GM19372 (cell line): ENCODE measurements at regions not wholly inside any gene's neighbourhood (a gene's known extent, or its start where the extent isn't known, plus 50 kb on each side); places are given as distances from the start of the nearest gene placed in this dataset.
"Not testable (repeated sequence)": the region's sequence is repeated elsewhere in the genome, so short reads cannot be mapped to it uniquely, and the experiment has no call there.

Experiments used
- ATAC-seq: cut with Tn5 transposase; IDR thresholded peaks from one replicate; pipeline ENCODE4 v1.9.1; 2021; ENCODE audit warnings: mild to moderate bottlenecking, low read depth, moderate library complexity; ENCODE audit not compliant: unreplicated experiment

DNA sequence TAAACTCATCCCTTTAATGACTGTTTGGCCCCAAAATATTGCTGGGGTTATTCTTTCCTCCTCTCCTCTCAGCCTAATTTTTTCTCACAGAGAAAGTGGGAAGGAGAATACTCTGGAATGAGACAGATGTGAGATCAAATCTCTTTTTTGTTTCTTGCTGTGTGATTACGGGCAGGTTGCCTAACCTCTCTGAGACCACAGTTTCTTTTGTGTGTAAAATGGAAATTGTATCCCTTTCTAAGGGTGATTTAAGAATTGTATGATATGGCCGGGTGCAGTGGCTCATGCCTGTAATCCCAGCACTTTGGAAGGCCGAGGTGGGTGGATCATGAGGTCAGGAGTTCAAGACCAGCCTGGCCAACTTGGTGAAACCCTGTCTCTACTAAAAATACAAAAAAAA lies 111.5 kb upstream of the MRPS22 start:
- not testable (repeated sequence) for ATAC-seq

DNA sequence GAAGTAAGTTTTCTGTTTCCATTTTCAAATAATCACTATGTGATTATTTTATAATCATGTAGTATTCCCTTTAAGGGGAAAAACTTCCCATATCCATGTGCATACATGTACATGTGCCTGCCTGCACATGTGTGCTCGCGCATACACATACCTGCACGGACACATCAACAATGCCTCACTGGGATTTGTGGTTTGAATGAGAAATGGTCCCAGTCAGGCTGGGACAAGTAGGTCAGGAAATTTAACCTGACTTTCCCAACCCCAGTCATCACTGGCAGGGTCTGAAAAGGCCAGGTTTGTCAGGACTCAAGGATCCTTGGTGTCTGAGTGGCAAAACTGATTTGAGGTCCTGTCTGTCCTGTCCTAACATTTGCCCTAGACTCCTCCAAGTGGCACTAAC lies 109.3 kb upstream of the MRPS22 start:
- ATAC-seq, result no peak

DNA sequence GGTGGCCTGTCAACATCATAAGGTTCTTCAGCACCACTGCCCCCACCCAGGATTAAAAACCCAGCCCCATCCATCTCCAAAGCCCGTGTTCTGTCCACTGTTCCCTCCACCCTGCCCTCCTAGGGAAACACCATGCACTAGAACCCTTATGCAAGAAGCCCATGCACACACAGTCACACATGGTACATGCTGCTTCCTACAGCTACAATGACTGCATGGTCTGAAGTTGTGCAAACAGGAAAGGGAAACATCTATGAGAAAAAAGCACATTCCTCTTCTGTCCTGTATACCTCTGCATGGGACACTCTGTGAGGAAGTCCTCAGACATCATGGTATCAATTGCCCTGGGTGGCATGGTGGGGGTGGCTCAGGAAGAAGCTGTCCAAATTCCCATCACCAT lies 108.6 kb upstream of the MRPS22 start:
- no peak for ATAC-seq

DNA sequence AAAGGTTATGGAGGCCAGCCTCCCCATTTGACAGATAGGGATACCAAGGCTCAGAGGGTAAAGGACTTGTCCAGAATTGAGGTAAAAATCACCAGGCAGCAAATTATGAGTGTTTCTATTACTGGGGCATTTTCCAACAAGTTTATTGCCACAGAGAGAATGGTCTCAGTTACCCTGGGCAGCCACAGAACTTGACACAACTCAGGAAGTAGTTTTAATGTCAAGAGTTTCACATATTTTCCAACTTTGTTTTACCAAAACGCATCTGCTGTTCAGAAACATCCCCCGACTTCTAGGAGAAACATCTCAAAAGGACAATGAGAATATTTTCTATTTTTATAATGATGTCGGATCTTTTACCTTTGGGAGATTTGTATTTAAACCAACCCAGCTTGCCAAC lies 107.5 kb upstream of the MRPS22 start:
- no peak for ATAC-seq

DNA sequence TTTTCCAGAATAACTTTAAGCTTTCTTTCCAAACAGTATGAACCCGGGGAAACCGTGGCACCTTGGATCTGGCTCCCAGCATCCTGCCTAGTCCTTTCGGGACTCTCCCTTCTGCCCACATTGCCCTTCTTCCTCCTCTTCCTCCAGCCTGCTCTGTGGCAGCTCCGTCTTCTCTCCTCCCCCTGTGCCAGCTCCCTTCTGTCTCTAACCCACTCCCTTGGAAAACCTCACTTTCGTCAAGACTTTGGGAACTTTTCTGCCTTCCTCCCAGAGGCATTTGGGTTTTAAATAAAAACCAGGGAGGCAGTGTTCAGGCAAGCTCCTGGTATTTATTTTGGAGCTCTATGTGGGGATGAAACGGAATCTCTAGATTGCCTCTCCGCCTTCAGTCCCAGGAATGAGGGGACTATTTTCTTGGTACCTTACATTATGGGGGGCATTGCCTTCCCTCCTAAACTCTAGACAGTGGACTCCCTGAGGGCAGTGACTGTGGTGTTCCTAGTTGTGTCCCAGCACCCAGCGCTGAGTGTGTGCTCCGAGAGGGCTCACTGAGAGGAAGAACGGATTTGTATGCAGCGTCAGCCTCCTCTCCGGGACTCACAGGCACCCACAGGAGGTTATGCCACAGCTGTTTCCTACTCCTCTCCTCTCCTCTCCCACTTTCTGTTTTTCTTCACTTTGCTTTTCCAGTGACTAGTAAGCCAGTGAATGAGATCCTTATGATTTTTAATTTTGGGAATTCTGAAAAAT lies 105.4 kb upstream of the MRPS22 start:
- no peak for ATAC-seq

DNA sequence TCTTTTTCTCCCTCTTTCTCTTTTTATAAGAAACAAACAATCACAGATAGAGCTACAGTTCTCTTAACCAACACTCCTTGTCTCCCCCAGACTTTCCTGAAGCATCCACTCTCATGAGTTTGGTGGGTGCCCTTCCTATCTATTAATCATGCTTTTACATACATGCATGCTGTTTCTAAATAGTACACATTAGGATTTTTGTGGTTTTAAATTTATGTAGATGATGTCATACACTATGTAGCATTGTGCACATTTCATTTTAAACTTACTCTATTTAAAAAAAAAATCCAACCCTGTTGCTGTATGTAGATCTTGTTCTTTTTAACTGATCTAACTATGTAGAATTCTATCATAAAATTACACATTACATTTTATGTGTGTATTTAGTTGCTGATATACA lies 104.3 kb upstream of the MRPS22 start:
- ATAC-seq, result no peak

DNA sequence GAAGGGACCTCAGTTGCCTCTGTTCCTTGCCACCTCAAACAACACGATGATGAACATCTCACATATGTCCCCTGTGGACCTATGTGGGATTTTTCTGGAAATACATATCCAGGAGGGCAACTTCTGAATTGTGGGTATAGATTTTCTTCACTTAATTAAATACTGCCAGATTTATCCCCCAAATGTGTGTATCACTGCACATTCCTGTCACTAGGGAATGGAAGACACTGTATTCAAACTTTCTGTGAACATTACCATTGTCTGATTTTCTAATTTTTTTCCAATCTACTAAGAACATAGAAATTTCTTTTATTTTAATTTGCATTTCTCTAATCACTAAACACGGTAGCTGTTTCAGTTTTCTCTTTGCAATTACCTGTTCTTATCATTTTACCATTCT lies 102.0 kb upstream of the MRPS22 start:
- no peak for ATAC-seq

DNA sequence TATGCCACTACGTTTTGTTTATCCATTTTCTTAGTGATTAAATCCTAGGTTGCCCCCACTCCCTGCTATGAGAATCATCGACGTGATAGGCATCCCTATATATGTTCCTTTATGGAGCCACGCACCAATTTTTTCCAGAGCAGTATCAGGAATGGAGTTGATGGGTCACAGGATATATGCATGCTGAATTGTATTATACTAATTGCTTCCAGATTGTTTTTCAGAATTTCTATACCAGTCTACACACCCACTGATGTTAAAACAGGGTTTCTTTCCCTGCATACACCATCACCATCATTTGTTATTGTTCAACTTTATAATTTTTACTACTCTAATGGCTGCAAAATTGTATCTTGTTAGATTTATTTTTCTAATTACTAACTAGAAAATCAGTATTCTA lies 100.1 kb upstream of the MRPS22 start:
- ATAC-seq, result no peak

DNA sequence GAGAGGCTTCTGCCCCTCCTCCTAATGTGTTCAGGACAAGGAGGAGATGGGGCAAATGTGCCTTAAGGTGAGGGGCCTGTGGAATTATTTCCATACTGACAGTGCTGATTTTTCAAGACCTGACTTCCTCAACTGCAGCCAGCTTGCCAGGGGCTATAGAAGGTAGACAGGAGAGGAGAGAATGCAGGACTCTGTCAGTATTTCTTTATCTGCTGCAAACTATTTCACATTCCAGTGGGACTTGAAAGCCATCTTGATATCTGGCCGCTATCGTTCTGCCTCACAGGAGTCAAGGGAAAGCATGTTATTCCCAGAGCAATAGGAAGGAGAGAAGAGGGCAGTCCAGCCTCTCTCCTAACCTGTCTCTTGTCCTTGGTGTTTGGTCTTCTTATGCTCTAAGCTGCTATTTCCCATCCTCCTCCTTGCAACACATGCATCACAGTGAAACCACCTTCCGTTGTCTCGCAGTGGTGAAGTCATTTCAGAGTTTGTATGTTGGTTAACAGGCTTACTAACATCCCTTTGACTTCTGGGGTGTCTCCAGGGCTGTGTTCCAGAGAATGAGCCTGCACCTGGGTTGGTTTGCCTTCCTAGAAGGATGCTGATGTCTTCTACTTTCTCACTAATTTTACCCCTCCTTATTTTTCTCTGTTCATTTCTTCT lies 95.1 kb upstream of the MRPS22 start:
- no peak for ATAC-seq

DNA sequence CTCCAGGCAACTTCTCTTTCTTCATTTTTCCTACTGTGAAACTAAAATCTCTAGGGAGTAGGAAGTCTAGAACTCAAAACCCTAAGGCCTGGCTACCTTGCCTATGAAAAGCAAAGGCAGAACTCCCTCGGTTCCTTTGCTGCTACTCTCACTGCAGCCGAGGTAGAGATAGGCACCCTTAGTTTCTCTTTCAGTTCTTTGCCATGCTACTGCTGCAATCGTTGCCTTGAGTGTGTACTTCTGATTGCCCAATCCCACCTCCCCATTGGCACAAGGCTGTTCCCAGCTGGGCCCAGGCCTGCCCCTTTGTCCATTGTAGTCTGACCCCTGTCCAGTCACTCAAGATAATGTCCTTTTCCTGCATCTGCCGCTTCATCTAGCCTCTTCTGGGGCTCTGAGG lies 92.3 kb upstream of the MRPS22 start:
- ATAC-seq, result no peak

DNA sequence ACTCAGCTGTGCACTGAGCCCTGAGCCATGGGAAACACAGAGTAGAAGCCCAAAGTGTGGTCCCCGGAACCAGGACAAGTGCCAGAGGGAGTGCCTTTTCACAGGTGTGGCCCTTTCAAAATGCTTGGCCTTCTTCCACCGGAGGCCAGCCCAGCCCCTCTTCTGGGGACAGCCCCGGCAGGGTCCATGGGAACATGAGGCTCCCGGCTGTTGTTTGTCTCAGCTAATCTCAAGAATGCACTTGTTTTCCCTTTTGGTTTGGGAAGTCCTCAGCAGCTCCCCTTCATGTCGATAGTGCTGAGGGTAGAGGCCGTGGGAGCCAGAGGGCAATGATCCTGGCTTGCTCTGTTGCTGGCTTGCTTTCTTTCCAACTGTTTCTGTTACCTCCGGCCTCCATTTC lies 91.1 kb upstream of the MRPS22 start:
- ATAC-seq, result no peak

DNA sequence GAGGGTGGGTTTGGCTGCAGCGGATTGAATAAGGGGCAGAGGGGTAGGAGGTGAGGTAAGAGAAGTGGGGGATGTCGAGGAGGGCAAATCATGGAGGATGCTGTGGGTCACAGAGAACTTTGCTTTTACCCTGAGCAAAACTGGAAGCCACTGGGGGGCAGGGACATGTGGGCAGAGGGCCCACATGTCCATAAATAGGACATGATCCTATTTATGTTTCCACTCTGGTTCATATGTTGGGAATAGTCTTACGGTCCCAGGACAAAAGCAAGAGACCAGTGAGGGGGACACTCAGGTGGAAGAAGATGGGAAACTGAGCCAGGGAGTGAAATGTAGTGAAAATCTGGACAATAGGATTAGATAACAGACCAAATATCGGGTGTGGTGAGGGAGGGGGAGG lies 85.5 kb upstream of the MRPS22 start:
- no peak for ATAC-seq

DNA sequence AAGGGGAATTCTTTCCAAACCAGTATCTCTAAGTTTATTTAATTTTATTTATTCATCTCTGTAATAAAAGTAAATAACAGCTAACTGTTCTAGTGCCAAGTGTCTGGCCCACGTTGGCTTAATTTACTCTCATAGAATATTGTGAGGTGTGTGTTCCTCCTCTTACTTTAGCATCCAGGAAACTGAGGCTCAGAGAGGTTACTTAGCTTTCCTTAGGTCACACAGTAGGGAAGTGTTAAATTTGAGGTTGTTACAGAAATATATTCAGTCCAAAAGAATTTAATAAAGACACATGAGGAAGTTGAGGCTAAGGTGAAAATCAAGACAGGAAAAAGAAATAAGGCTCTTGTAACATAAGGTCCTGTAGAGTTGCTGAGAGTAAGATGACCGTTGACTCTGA lies 84.4 kb upstream of the MRPS22 start:
- ATAC-seq, result no peak

DNA sequence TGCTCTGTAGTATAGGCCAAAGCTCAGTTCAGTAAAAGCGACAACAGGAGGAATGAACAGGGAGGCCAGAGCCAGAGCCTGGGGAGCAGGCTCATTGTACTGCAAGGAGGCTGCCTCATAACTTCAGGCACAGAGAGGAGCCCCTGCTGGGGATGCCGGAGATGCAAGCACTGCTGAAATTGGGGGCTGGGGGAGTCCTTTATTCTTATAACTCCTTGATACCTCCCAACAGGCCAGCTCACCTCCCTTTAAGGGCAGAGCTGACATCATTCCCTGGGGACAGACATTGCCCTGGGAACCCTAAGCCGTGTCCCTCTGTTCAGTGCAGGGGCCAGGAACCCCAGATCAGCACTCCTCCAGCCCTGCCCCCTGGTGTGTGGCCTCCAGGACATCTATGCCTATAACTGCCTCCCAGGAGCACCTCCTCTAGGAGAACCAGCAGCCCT lies 83.8 kb upstream of the MRPS22 start:
- ATAC-seq, result no peak

DNA sequence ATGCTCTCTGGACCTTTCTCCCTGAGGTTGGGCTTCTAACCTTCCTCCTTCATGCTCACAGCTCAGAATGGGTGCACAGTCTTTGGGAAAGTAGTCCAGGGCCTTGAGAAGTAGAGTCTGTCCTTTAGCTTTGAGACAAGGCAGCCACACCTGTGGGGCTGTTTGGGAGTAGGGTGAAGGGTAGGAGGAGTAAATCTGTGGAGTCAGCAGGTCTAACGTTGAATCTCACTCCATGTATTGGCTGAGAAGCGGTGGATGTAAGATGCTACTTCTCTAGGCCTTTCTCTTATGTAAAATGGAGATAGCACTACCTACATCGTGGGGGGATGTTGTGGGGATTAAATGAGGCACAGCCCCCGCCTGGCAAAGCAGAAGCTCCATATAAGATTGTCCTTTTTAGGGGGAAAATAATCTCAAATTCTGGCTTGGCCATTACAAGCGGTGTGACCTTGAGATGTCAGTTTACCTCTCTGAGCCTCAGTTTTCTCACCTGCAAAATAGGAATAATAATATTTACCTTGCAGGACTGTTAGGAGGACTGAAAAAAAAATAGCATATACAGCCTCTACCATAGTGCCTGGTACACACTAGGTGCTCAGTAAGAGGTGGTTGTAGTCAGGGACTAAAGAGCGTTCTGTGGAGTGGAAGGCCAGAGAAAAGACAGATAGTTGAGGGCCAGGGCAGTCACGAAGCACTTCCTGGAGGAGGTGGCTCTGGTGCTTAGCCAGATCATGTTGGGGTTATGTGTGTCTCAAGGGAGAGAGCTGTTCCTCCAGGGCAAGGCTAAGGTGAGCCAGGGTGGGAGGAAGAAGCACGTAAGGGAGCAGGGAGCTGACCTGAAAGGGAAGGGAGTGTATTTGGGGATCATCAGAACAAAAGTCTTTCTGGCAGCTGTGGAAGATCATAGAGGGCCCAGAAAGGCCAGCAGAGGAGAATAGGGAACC lies 82.8 kb upstream of the MRPS22 start:
- no peak for ATAC-seq

DNA sequence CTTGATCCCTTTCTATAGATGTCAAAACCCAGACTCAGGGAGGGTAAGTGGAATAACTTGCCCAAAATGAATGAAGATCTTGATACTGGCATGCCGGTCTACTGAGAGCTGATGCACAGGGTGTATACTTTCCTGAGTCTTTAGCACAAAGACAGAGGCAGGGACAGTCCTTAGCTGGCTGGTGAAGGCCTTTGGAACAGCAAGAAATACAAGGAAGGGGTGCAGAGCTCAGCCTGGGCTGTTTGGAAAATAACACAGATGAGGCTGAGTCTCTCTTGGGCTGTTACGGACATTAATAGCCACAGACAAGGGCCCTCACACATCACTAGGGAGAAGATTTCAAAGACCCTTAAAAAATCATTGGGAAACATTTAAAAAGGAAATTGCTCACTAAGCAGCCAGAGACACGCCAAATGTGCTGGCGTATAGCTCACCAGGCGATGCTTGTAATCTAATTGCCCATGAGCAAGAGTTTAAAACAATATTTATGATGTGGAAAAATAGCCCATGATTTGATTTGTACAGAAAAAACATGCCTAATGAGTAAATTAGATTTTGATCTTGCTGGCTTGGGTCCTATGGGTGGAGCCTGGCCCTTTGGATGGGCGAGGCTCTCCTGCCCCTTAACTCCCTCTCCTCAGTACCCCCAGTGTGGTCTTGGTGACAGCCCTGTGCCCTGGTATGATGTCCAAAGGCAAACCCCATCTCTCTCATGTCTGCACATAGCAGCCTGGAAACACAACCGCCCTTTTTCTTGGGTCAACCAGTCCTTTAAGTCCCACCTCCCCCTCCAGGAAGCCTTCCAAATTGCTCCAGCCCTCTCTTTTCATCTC lies 81.8 kb upstream of the MRPS22 start:
- ATAC-seq, result no peak

DNA sequence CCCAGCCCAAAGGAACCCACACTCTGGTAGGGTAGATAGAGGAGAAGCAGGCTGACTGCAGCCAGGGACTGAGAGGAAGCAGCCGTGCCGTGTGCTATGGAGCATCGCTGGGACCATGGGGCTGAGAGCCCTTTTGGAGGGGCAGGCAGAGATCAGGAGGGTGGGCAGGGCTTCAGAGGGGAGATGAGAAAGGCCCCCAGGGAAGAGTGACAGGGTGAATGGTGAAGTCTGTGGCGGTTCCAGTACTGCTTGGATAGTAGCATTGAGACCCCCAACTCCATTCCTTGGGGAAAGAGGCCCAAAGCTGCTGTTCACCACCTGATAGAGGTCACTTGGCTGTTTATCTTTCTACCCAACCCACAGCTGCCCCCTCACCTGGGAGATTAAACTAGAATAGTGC lies 80.0 kb upstream of the MRPS22 start:
- ATAC-seq, result no peak

DNA sequence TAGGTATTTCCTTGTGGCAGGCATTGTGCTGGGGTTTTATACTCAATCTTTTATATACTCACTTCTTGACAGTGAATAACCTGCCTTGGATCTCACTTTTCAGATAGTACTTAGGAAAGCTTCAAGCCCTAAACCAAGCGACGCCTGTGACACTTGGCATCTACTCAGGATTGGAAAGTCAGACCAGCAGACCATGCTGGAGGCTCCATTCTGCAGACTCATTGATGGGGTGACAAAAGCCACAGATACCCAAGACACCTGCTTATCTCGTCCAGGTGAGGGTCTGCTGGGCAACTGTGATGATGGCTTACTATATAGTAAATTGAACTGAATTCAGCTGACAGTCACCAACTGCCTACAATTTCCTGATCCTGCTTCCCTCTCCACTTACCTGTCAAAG lies 79.4 kb upstream of the MRPS22 start:
- ATAC-seq, result no peak

DNA sequence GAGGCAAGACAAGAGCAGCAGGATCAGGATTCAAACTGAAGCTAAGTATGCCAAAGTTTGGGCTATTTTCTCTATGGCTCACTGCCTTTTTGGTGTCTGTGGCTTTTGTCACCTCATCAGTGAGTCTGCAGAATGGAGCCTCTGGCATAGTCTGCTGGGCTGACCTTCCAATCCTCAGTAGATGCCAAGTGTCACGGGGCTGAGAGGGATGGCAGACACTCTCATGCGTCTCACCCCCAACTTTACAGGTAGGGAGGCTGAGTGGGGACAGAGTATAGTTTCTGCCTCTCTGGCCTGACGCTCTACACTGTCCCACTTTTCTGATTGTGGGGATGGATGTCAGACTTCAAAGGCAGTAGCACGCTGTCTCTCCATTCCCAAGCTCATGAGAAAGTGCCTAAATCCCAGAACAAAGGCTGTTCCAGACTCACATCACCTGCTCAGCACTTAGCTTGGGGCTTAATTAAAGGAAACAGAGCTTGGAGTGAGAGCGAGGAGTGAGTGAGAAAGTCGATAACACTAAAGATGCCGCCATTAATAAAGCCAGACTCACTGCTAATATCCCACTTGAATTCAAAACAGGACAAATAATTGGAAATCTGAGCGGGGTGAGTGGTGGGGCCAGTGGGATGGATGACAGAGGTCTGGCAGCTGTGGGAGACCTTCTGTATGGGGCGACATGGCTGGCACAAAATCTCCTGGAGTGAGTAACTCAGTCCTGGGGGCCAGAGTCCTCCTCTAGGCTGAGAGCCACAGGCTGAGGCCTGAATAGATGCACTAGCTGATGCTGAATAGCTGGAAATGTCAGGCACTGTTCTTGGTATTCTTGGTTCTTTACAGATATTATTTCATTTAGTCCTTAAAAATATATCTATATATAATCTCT lies 78.4 kb upstream of the MRPS22 start:
- no peak for ATAC-seq
